Tibial nerve (tissue), 4 donors: ENCODE measurements at regions not wholly inside any gene's neighbourhood (a gene's known extent, or its start where the extent isn't known, plus 50 kb on each side); places are given as distances from the start of the nearest gene placed in this dataset.

ENCODE experiments used
- DNase-seq, 2 donors: peaks; one replicate each; pipeline ENCODE4 v3.0.0-alpha.2; 2019; ENCODE audit warnings: low spot score in 2 of 2
- H3K27ac ChIP-seq, 4 donors: fragments of 200-600 bp; sonication (generic) in 3 of 4; one replicate each; pipeline ENCODE4 v1.5.1; 2017 to 2019; ENCODE audit warnings: mild to moderate bottlenecking in 1 of 4
- H3K27me3 ChIP-seq, 2 donors: fragments of 200-600 bp; sonication (generic) in 1 of 2; one replicate each; pipeline versions ENCODE4 v1.5.1 to v1.6.0; 2017 to 2019
- H3K36me3 ChIP-seq, 3 donors: fragments of 200-600 bp; sonication (generic); one replicate each; pipeline ENCODE4 v1.5.1; 2018 to 2019
- H3K4me1 ChIP-seq, 4 donors: fragments of 200-600 bp; sonication (generic) in 3 of 4; one replicate each; pipeline ENCODE4 v1.5.1; 2017 to 2019
- H3K4me3 ChIP-seq, 4 donors: fragments of 200-600 bp; sonication (generic) in 3 of 4; one replicate each; pipeline ENCODE4 v1.5.1; 2017 to 2019; ENCODE audit warnings: mild to moderate bottlenecking in 1 of 4, moderate library complexity in 1 of 4
- H3K9me3 ChIP-seq, 4 donors: fragments of 200-600 bp; sonication (generic) in 3 of 4; one replicate each; pipeline ENCODE4 v1.5.1; 2017 to 2019
- CTCF ChIP-seq, 5 experiments: fragments of 200-600 bp in 3 of 5; fragments of 450-650 bp in 2 of 5; sonication (generic) in 3 of 5; IDR thresholded peaks; one replicate each; pipeline ENCODE4 v1.5.1; 2016 to 2019; ENCODE audit warnings: antibody characterized with exemption in 5 of 5, mild to moderate bottlenecking in 3 of 5, moderate library complexity in 2 of 5
- EP300 ChIP-seq, 2 donors: sonication (generic); formaldehyde crosslinking; IDR thresholded peaks; one replicate each; pipeline ENCODE4 v1.6.1; 2017; ENCODE audit warnings: antibody characterized with exemption in 2 of 2, mild to moderate bottlenecking in 1 of 2
- POLR2A ChIP-seq, 2 donors: fragments of 450-650 bp; IDR thresholded peaks; one replicate each; pipeline ENCODE4 v1.6.1; 2017; ENCODE audit warnings: antibody characterized with exemption in 2 of 2, mild to moderate bottlenecking in 2 of 2, moderate library complexity in 2 of 2
- WGBS, 2 donors: methylation state at CpG; one replicate each; pipeline ENCODE4 v1.1.5; 2018; 5-methylcytosine and 5-hydroxymethylcytosine counted together

GRCh38 chr2:198571393-198571792 is 767.0 kb downstream of the PLCL1 start:
- no peaks in the 10 kb centered on the region for H3K4me1 ChIP-seq
- TF ChIP-seq POLR2A (IDR thresholded peaks at IDR 0.05) (no peak), CTCF (IDR thresholded peaks at IDR 0.05) (no peak), EP300 (IDR thresholded peaks at IDR 0.05) (no peak)
- H3K27me3 ChIP-seq: no peaks in the 10 kb centered on the region
- H3K9me3 ChIP-seq: no peaks in the 10 kb centered on the region
- H3K27ac ChIP-seq: no peak overlapping the region
- DNase-seq: no peak
- no peaks in the 10 kb centered on the region for H3K36me3 ChIP-seq
- 26 to 30% methylated on average over 4 of the region's 4 CpGs for WGBS, 2 donors
- no peak overlapping the region for H3K4me3 ChIP-seq

GRCh38 chr2:198558176-198558575 is 753.8 kb downstream of the PLCL1 start:
- Histone ChIP-seq H3K27ac (no peak overlapping the region), H3K36me3 (no peaks in the 10 kb centered on the region), H3K27me3 (no peaks in the 10 kb centered on the region), H3K9me3 (peaks cover 0 to 24% (median 0%) of the 10 kb centered on the region in 4 donors), H3K4me3 (no peak overlapping the region), H3K4me1 (no peaks in the 10 kb centered on the region)
- no peak for DNase-seq
- TF ChIP-seq POLR2A (IDR thresholded peaks at IDR 0.05) (no peak), CTCF (IDR thresholded peaks at IDR 0.05) (no peak), EP300 (IDR thresholded peaks at IDR 0.05) (no peak)
- 64 to 77% methylated on average over 2 of the region's 2 CpGs for WGBS, 2 donors

- Histone ChIP-seq H3K36me3 (no peaks in the 10 kb centered on the region), H3K4me3 (no peak overlapping the region), H3K4me1 (no peaks in the 10 kb centered on the region), H3K27me3 (no peaks in the 10 kb centered on the region), H3K9me3 (no peaks in the 10 kb centered on the region), H3K27ac (no peak overlapping the region)
- DNase-seq: no peak
- 9% methylated on average over 2 of the region's 2 CpGs for WGBS, 2 donors
- TF ChIP-seq CTCF (IDR thresholded peaks at IDR 0.05) (no peak), EP300 (IDR thresholded peaks at IDR 0.05) (no peak), POLR2A (IDR thresholded peaks at IDR 0.05) (no peak)
Measured at GRCh38 chr2:198546122-198546521, 741.7 kb downstream of the PLCL1 start.

GRCh38 chr2:198545411-198545810 is 741.0 kb downstream of the PLCL1 start:
- Histone ChIP-seq H3K27me3 (no peaks in the 10 kb centered on the region), H3K4me1 (no peaks in the 10 kb centered on the region), H3K27ac (no peak overlapping the region), H3K4me3 (no peak overlapping the region), H3K36me3 (no peaks in the 10 kb centered on the region), H3K9me3 (no peaks in the 10 kb centered on the region)
- 54 to 63% methylated on average over 3 of the region's 3 CpGs for WGBS, 2 donors
- TF ChIP-seq EP300 (IDR thresholded peaks at IDR 0.05): no peak
- TF ChIP-seq POLR2A (IDR thresholded peaks at IDR 0.05): no peak
- TF ChIP-seq CTCF (IDR thresholded peaks at IDR 0.05): no peak
- DNase-seq: no peak

GRCh38 chr2:198544461-198544860 is 740.1 kb downstream of the PLCL1 start:
- Histone ChIP-seq H3K9me3 (no peaks in the 10 kb centered on the region), H3K36me3 (no peaks in the 10 kb centered on the region), H3K4me1 (no peaks in the 10 kb centered on the region), H3K27me3 (no peaks in the 10 kb centered on the region), H3K4me3 (no peak overlapping the region), H3K27ac (no peak overlapping the region)
- WGBS, 2 donors: 83 to 85% methylated on average over 1 of the region's 1 CpG
- no peak for DNase-seq
- no peak for TF ChIP-seq EP300 (IDR thresholded peaks at IDR 0.05)
- TF ChIP-seq POLR2A (IDR thresholded peaks at IDR 0.05): no peak
- TF ChIP-seq CTCF (IDR thresholded peaks at IDR 0.05): no peak
